HS-27A (cell line): ENCODE measurements at regions not wholly inside any gene's neighbourhood (a gene's known extent, or its start where the extent isn't known, plus 50 kb on each side); places are given as distances from the start of the nearest gene placed in this dataset.
"Not testable (repeated sequence)": the region's sequence is repeated elsewhere in the genome, so short reads cannot be mapped to it uniquely, and the experiment has no call there.

Experiments
- DNase-seq: peaks from one replicate; pipeline ENCODE4 v3.0.0-alpha.2; 2012; ENCODE audit warnings: low read depth, missing footprints

DNA sequence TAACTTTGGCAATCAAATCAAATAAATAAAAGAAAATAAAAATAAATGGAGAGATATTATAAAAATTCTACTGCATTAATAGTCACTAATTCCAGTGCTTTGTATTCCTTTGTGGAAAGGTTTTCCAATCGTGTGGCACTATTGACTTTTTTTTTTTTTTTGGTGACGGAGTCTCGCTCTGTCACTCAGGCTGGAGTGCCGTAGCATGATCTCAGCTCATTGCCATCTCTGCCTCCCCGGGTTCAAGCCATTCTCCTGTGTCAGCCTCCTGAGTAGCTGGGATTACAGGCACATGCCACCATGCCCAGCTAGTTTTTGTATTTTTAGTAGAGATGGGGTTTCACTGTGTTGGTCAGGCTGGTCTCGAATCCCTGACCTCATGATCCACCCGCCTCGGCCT, 122.3 kb downstream of the HS3ST3B1 start:
- DNase-seq = not testable (repeated sequence)

DNA sequence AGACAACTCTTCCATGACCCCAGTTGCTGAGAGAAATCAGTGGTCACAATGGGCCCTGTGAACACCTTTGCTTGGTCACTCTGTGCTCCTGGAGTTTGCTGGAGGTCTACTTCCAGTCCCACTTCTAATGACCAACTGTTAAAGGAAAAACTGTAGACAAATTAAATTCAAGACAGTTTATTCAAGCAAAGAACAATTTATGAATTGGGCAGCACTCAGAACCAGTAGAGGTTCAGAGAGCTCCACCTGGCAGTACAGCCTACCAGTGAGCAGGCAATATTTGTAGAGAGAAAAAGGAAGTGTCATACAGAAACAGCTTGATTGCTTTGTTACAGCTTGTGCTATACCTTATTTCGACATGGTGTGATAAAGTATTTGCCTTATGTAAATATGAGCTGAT, 116.5 kb downstream of the HS3ST3B1 start:
- DNase-seq = no peak

DNA sequence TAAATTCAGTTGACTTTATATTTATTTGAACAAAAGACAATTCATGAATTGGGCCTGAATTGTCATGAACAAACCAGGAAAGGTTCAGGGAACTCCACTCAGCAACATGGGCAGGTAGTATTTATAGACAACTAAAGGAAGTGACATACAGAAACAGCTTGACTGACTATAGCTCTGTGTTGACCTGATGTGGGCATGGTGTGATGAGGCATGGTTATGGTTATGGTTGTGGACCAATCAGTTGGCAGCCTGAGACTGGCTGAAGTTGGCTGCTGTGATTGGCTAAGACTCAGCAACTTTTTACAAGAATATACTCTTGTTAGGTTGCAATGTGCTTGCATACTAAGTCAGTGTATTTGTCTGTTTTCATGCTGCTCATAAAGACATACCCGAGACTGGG, 108.4 kb downstream of the HS3ST3B1 start:
- no peak for DNase-seq

GRCh38 chr17:14407541-14407940, 106.7 kb downstream of the HS3ST3B1 start:
- DNase-seq = no peak

DNA sequence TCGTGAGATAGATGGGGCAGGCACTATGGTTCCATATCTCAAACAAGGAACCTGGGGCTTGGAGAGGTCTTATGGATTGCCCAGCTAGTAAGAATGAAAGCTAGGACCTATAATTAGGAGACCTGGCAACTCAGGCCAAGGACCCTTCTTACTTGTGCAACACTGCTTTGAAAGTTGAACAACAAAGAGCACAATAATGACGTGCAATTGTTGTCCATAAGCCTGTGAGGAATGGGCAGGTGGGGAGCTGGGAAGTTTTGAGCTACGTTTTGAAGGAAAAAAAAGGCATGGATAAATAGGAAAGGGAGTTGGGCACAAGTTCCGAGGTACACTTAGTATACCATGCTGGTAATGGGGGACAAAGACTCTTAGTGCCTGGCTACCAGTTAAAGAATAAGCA, 104.3 kb downstream of the HS3ST3B1 start:
- no peak for DNase-seq
